ENCODE measurements at regions not wholly inside any gene's neighbourhood (a gene's known extent, or its start where the extent isn't known, plus 50 kb on each side); places are given as distances from the start of the nearest gene placed in this dataset.

DNA sequence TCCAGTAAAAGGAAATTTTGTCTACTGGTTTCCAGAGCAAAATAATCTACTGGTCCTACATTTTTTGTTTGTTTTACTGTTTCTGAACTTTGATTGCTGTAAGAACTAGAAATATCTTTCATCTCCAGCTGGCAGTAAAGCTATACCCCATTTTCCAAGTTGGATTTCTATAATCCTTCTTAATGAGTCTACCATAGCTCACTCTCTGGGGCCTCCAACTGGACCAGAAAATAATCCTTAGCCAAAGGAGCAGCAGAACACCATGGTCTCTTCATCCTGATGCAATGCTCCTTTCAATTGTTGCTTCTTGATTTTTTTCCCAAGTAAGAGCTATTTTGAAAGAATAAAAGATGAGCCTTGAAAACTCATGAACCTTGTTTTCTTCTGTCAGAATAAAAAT, 110.0 kb upstream of the COL11A1 start:
- no peaks in the 10 kb centered on the region for H3K27me3 Mint-ChIP-seq (ENCODE audit: unreplicated experiment)
- TF ChIP-seq, protein P1, sequence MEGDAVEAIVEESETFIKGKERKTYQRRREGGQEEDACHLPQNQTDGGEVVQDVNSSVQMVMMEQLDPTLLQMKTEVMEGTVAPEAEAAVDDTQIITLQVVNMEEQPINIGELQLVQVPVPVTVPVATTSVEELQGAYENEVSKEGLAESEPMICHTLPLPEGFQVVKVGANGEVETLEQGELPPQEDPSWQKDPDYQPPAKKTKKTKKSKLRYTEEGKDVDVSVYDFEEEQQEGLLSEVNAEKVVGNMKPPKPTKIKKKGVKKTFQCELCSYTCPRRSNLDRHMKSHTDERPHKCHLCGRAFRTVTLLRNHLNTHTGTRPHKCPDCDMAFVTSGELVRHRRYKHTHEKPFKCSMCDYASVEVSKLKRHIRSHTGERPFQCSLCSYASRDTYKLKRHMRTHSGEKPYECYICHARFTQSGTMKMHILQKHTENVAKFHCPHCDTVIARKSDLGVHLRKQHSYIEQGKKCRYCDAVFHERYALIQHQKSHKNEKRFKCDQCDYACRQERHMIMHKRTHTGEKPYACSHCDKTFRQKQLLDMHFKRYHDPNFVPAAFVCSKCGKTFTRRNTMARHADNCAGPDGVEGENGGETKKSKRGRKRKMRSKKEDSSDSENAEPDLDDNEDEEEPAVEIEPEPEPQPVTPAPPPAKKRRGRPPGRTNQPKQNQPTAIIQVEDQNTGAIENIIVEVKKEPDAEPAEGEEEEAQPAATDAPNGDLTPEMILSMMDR (IDR thresholded peaks at IDR 0.05; ENCODE audit: unreplicated experiment): no peak
- no peak for DNase-seq
- no TSS peak for BruUV-seq (replicated peaks)
- intact Hi-C loops (cut with micrococcal nuclease; ENCODE audit: unreplicated experiment): no loop called here
- H3K36me3 Mint-ChIP-seq (ENCODE audit: insufficient read depth, unreplicated experiment): no peaks in the 10 kb centered on the region
- H3K4me3 Mint-ChIP-seq (ENCODE audit: low read depth, unreplicated experiment): no peak overlapping the region
- CTCF ChIA-PET: no interaction called here
- H3K9me3 Mint-ChIP-seq (ENCODE audit: low read depth, unreplicated experiment): peaks cover 2% of the 10 kb centered on the region
- H3K4me1 Mint-ChIP-seq (ENCODE audit: low read depth, unreplicated experiment): no peaks in the 10 kb centered on the region
- no peak overlapping the region for H3K27ac Mint-ChIP-seq (ENCODE audit: unreplicated experiment)

DNA sequence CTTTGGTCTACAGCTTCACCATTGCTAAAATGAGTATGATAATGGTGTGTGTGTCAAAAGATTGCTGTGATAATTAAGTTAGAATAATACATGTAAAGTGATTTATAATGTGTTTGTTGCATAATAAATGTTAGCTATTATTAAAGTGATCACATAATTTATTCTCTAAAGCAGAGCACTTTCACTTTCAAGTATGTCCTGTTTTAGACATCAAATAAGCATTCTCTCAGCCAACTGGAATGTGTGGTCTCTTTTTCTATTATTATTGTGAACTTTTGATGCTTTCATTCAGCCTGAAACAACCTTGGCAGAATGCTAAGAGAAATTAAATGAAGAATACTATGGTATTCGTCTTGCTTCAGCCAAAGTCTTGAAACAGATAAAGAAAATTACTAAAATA, 102.8 kb upstream of the COL11A1 start:
- H3K4me3 Mint-ChIP-seq (ENCODE audit: low read depth, unreplicated experiment): no peak overlapping the region

DNA sequence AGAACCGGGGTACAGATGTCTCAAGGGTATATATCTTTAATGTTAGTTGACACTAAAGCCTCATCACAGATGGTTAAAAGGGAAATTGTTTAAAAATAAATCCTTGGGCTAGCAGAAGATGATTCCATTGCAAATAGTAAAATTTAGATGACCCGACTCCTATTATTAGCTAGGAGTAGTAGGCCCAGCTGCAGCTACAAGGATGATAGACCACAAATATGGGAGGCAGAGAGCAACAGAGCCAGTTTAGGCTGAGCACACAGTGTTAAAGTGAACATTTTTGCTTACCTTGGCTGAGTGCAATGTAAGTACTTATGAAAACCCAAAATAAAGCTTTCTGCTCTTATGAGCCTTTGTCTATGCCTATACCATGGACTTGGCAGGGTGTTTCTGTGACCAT, 100.5 kb upstream of the COL11A1 start:
- no peak for DNase-seq
- TF ChIP-seq, protein P1 (IDR thresholded peaks at IDR 0.05; ENCODE audit: unreplicated experiment): no peak
- H3K27ac Mint-ChIP-seq (ENCODE audit: unreplicated experiment): no peak overlapping the region
- no peaks in the 10 kb centered on the region for H3K4me1 Mint-ChIP-seq (ENCODE audit: low read depth, unreplicated experiment)
- H3K36me3 Mint-ChIP-seq (ENCODE audit: insufficient read depth, unreplicated experiment): no peaks in the 10 kb centered on the region
- intact Hi-C loops (cut with micrococcal nuclease; ENCODE audit: unreplicated experiment): no loop called here
- BruUV-seq (replicated peaks): no TSS peak
- H3K27me3 Mint-ChIP-seq (ENCODE audit: unreplicated experiment): no peaks in the 10 kb centered on the region
- CTCF ChIA-PET: interaction anchor here (0.6 kb wide), 1 partner anchor 24 kb away, joined by 4 read pairs; no protein-coding TSS in a partner anchor
- H3K9me3 Mint-ChIP-seq (ENCODE audit: low read depth, unreplicated experiment): peaks cover 4% of the 10 kb centered on the region
- no peak overlapping the region for H3K4me3 Mint-ChIP-seq (ENCODE audit: low read depth, unreplicated experiment)

More for the DNA sequence above, 102.8 kb upstream of the COL11A1 start:
- CTCF ChIA-PET: no interaction called here
- DNase-seq: no peak
- Mint-ChIP-seq H3K27ac (ENCODE audit: unreplicated experiment) (no peak overlapping the region), H3K4me1 (ENCODE audit: low read depth, unreplicated experiment) (no peaks in the 10 kb centered on the region), H3K9me3 (ENCODE audit: low read depth, unreplicated experiment) (no peaks in the 10 kb centered on the region), H3K27me3 (ENCODE audit: unreplicated experiment) (no peaks in the 10 kb centered on the region), H3K36me3 (ENCODE audit: insufficient read depth, unreplicated experiment) (no peaks in the 10 kb centered on the region)
- intact Hi-C loops (cut with micrococcal nuclease; ENCODE audit: unreplicated experiment): no loop called here
- TF ChIP-seq, protein P1 (IDR thresholded peaks at IDR 0.05; ENCODE audit: unreplicated experiment): no peak
- BruUV-seq (replicated peaks): no TSS peak

DNA sequence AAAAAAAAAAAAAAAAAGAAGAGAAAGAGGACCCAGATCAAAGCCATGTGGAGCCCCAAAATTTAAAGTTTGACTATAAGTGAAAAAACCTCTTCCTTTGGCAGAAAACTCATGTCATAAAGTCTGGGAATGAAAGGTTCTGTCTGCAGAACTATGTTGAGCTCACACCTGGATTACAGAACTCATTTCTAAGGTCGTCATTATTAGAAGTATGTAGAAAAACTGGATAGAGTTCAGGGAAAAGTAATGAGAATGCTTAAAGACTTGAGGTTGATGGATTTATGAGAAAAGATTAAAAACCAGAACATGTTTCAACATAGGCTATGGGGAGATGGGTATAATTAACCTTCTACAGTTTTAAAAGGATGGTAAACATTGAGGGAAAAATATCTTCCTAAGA, 90.7 kb upstream of the COL11A1 start:
- CTCF ChIA-PET: no interaction called here
- Mint-ChIP-seq H3K27me3 (ENCODE audit: unreplicated experiment) (no peaks in the 10 kb centered on the region), H3K4me3 (ENCODE audit: low read depth, unreplicated experiment) (no peak overlapping the region), H3K4me1 (ENCODE audit: low read depth, unreplicated experiment) (no peaks in the 10 kb centered on the region), H3K27ac (ENCODE audit: unreplicated experiment) (no peak overlapping the region), H3K36me3 (ENCODE audit: insufficient read depth, unreplicated experiment) (no peaks in the 10 kb centered on the region), H3K9me3 (ENCODE audit: low read depth, unreplicated experiment) (peaks cover 2% of the 10 kb centered on the region)
- no peak for DNase-seq
- BruUV-seq (replicated peaks): no TSS peak
- intact Hi-C loops (cut with micrococcal nuclease; ENCODE audit: unreplicated experiment): no loop called here
- TF ChIP-seq, protein P1 (IDR thresholded peaks at IDR 0.05; ENCODE audit: unreplicated experiment): no peak
